GM18502 (cell line): ENCODE measurements at regions not wholly inside any gene's neighbourhood (a gene's known extent, or its start where the extent isn't known, plus 50 kb on each side); places are given as distances from the start of the nearest gene placed in this dataset.

Experiments used
- ATAC-seq: cut with Tn5 transposase; IDR thresholded peaks from one replicate; pipeline ENCODE4 v1.9.1; 2021; ENCODE audit warnings: mild to moderate bottlenecking; ENCODE audit not compliant: unreplicated experiment, poor library complexity

DNA sequence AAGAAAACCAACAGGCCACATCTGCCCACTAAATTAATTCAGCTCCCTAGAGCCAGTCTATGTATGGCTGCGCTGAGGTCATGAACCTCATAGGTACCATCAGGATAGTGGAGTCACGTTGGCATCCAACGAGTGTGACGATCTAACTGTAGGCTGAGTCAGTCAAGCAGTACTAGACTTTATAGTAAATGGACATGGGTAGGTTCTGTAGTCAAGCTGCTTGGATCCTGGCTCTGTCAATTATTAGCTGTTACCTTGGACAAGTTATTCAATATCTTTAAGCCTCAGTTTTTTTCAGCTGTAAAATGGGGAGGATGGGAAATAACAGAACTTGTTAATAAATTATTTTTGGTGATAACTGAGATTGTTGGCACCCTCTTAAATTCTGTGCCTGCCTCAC is 432.4 kb upstream of the RASGEF1B start:
- ATAC-seq = no peak

DNA sequence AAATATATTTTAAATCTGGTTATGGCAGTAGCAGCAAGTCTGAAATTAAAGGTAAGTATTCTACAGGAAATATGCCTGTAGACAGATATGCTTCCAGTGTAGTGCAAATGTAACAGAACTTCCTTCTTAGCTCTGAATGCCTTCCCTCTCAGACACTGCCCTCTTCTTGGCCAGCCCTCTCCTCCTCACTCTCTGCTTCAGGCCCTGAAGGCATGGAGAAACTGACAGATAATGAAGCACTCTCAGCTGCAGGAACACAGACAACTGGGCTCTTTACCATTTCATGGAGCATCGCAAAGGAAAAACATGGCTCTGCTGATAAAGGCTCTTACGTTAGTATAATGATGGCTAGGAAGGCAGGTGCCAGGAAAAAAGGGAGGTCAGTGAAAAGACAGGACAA is 431.5 kb upstream of the RASGEF1B start:
- ATAC-seq = no peak

DNA sequence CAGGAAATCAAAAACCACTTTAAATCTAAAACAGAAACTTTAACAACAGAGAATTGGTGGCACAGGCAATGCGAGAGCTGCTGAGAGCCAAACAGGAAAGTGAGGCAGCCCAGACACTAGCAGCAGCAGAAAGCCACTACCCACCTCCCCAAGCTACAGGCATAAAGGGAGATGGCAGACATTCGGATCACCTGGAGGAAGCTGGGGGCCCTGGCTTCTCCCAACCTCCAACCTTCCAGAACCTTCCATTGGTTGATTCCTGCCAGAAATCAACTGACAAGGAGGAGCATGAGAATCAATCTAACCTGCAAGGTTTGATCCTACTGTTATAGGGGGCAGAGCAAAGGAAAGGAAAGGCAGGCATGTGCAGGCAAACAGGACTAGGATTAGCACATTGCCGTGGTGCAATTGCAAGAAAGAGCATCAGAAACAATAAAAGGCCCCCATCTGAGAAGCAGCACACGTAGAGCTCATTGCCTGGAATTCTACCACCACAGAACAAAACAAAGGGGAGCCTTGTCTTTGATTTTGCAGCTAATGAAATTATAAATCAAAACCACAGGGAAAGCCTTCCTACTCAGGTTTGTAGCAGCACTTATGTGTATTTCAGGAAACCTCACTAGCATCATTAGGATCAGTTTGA is 427.3 kb upstream of the RASGEF1B start:
- ATAC-seq = no peak

DNA sequence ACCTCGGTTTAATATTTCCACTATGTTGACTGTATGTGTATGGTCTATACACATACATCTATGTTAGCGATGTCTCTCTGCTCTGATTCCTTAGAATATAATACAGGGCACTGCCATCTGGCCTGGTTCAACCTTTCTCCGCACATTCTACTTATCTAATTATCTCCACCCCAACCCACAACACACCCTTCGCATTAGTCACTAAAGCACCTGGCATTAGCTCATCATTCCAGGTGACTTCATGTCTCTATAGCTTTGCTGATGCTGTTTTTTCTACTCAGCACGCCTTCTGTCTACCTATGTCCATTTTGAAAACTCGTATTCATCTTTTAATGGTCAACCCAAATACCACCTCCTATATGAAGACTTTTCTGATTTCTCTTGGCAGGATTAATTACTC is 425.2 kb upstream of the RASGEF1B start:
- no peak for ATAC-seq

DNA sequence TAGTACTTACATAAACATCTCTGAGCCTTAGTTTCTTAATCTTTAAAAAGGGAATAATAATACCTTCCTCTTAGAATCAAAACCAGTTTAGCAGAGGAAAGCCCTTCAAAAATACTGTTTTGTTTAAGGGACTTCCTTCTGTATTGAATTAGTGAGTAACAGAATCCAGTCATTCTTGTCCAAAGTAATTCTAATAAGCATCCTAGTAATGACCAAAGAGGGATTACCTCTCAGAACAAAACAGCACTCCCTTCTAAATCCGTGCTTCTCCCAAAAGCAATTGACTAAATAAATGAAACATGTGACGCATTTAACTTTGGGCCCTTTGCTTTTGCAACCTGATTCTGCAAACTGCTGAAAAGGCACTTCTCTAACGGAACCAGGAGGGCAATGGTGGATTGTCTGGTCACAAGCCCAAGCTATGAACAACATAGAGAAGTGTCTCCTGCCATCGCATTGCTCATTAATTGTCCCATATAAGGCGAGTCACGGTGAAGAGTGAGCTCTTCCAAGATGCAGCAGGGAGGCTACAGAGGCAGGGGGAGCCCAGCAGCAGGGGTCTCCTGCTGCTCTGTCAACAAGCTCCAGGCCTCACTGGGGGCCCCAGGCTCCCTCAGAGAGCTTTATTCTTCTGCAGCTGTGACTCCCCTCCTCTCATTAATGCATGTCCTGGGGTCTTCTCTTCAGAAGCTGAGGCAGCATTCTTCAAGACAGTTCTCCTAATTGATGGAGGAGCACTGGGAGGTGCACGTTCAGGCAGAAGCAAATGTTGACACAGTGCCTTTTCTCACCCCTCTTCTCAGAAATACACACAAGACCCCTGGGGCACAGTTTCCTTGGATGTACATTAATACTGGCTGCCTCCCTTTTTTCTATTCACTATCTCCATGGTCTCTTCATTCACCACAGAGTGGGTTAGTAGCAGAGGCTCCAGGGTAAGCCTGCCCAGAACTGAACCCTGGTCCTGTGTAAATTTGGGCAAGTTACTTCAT is 419.6 kb upstream of the RASGEF1B start:
- no peak for ATAC-seq

DNA sequence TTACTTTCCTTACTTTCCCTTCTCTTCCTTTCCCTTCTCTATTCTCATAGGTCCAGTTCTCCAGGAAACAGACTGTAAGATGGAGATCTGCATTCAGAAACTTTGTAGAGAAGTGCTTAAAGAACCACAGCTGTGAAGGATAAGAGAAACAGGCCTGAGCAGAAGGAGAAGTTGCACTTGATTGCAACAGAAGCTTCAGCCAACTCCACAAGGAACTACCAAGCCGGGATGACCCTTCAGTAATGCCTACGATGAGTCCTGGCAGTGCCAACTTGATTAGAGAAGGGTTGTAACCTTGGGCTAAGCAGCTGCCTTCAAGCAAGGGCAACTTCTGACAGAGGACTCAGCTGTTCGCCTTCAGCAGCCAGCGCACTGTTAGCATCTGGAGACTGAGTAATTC is 413.3 kb upstream of the RASGEF1B start:
- ATAC-seq = no peak

DNA sequence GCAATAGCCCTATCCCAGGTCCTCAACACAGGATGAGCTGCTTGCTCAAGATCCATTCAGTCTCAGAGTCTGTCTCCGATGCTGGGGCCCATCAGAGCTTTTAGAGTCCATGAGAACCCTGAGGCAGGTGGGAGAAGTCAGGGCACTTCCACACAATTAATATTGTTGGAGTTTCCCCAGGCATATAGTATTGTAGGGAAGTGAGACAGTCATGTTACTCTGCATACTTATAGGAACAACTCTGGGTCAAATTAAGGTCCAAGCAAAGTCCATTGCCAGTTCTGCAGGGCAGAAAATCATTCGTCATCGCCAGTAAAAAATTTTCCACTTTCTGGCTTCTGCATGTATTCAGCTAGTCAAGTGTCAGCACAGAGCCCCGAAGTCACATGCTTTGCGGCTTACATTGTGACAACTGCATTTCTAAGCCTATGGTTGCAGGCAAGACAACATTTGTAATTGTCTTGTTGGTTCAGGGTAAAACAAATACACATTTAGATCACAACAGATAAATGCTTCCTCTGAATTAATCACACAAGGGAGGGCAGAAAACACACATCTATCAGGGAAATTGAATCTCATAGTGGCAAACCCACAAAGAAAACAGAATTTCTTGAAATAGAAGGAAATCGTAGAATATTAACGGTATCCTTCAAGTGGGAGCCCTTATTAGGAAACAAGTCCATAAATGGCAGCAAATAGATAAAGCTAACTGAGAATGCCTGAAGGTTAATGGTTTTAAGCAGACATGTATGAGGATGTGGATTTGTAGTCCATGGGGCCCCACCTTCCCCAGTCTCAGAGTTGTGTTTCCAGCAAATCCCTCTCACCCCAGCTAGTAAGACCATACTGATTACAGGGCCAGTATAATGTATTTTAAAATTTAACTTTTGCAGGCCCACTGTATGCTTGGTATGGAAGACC is 412.1 kb upstream of the RASGEF1B start:
- no peak for ATAC-seq

DNA sequence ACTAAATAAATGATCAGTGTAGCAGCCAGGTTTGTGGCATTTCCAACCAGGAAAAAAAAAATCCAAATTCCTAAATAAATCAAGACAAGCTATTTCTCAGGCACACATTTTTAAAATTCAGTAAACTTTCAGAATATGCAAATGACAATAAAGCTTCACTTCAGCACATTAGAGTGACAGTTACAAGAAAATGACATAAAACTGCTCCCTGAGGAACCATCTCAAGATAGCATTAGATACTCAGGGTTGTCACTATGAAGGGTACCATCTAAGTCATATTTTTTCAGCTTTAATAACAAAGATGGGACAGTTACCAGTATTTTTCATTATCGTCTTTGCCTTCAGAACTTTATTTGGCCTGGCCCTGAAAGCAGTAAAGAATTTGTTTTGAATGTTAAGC is 411.3 kb upstream of the RASGEF1B start:
- no peak for ATAC-seq

DNA sequence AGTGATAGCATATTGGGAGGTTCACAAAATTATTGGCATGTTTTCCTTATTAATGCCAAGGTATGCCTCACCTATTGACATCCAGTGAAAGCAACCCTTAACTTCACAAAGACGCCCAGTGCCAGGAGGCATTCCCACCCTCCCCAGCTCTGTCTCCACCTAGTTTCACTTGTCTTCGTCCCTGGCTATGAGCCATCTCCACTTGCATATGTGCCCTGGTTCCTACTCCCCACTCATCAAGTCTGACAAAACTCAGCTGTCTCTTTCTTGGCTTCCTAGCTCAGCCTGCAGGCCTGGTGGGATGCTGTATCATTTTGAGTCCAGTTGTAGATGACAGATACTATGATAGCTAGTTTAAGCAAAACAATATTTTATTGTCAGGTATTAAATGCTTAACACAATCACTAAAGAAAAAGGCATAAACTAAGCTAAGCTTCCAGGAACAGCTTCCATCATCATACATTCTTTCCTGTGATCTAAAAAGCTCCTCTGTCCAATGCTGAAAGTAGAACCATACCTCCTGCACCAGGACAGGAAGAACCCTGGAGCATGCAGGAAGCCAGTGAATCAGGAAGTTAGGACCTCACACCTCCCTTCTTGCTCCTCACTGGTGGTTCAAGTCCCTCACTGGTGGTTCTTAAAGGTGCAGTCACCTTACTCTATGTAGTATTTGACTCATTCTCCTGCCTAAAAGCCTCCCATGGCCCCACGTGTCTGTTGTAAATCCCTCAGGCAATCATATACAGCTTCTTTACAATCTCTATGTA is 410.3 kb upstream of the RASGEF1B start:
- no peak for ATAC-seq

DNA sequence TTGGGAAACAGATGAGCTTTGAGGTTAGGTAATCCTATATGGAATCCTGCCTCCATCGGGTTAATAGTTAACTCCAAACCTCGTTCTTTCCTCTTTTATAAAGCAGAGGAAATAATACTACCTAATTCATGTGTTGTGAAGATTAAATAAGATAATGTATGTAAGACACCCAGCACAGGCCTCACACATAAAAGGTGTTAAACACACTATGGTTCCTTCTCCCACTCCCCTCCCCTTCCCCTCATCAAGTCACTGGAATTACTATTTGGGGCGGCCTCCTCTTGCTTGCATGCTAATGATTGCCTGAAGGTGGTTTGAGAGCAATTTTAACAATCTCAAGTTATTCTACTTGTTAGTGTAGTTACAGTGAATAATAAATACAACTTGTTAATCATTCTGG is 404.4 kb upstream of the RASGEF1B start:
- no peak for ATAC-seq

DNA sequence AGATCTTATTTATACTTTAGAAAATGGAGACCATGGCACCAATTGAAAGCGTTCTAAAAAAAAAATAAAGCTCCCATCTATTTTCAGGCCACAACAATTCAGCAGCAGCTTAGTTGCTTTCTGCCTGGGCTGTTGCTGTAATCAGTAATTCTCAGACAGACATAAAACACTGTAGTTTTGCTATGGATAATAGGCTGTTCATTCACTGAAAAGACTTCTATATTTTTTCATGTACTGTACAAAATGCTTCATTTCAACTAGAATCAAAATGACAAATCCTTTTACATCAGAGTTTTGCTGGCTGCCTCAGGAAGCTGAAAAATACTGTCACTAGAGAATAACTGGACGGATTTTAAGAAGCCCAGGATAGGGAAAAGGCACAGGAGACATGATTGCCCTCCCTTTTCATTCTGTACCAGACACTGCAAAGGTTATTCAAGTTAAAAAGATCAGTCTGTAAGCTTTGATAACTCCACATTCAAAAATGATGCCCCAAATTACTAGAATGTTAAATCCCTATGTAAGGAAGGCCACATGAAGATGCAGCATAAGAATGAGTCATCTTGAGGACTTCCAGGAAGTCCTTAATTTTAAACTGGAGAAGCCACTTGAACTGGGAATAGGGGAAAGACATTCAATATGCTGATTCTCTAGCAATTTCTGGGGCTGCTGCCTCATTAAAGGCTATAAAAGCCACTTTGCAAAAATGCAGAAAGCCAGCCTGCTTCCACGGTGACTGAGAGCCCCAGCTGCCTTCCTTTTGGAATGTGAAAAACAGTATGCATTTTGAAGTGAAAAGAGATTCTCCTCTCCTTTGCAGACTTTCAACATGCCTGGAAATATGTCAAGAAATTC is 403.2 kb upstream of the RASGEF1B start:
- no peak for ATAC-seq

DNA sequence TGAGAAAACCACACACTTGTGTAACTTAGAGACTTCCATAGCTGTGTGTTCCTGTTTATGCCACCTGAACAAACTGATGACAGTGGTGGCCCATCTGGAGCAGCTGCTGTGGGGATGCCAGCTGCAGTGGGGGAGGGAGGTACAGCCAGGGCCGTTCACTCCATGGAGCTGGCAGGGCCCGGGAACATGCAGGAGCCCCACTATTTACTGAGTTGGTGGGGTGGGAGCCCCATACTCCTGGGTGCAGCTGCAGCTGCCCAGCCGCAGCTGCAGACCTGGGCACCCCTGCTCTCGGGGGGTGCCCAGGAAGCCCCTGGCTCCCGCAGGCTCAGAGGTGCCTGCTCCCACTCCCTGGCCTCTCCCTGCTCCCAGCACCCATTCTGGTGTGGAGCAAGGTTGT is 398.6 kb upstream of the RASGEF1B start:
- ATAC-seq = no peak

DNA sequence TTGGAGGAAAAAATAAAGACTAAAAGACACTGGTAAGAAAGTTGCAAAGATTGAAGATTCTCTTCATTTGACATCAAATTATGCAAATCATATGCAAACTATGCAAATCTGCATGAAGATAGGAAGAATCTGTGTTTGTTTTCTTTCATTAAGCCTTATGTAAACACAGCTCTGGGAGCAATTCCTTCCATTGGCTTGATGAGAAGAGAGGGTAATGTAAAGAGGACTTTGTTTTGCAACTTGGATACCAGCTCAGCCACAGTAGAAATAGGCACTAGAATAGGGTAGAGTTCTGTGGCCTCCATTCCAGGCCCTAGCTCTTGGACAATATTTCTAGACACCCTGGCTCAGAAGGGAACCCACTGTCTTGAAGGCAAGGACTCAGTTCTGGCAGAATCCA is 388.4 kb upstream of the RASGEF1B start:
- ATAC-seq = no peak

DNA sequence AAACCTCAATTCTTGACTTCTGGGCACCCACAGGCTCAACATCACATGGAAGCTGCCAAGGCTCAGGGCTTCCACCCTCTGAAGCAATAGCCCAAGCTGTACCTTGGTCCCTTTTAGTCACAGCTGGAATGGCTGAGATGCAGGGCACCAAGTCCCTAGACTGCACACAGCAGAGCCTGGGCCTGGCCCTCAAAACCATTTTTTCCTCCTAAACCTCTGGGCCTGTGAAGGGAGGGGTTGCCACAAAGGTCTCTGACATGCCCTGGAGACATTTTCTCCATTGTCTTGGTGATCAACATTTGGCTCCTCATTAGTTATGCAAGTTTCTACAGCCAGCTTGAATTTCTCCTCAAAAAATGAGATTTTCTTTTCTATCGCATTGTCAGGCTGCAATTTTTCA is 382.7 kb upstream of the RASGEF1B start:
- ATAC-seq = no peak

DNA sequence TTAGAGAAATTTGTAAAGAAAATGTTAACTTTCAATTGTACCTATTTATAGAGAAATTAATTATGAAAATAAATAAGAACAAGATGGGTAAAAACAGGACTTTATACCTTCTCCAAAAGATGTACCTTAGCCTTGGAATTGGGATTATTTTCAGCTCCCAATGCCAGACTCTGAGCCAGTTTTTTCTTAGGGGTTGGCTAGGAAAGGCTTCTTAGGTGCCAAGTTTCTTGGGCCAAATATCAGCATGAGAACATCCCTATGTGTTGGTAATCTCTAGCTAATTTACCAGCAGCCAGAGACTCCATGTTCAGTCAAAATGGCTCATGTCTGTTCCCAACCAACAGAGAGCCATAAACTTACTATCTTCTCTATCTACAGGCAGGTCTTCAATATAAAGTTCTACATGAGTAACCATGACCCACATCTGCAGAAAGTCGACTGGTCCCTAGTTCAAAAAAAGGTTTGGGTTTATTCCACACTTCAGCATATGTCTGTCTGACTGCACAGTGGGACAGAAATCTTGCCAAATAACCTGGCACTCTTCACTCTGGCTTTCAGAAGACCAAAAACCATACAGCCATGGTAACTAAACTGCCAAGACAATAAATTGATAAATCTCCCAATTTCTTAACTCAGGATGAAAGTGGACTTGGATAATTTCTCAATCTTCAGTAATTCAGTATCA is 380.5 kb upstream of the RASGEF1B start:
- ATAC-seq = no peak

DNA sequence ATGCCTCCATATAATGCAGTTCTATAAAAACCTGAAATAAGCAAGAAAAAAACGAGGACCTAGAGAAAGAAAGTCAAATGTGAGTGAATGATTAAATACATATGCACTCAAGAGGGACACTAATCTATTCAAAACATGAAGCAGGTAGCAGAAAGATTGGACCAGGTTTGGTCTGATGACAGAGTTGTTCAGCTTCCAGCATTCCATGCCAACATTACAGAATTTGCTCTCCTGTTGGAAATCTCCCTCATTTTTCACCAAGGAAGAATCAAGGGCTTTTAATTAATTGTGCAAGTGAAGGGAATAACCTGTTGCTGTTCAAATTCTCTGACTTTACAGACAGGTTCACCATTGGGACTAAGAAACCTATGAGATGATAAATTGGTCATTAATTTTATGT is 379.0 kb upstream of the RASGEF1B start:
- ATAC-seq = no peak

DNA sequence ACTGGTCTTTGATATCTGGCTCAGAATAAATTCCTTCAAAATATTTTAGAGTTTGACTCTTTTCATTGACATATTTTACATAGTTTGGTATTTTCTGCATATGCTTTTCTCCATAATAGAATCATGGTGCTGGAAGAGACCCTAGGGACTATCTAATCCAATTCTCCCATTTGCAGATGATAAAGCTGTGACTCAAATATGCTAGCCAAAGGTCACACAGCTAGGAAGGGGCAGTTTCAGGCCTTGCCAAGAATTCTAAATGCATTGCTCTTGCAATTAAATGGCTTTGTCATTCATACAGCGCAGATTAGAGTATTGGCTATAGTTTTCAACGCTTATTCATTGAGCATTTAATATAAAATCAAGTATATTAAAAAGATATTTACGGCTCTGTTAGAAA is 374.1 kb upstream of the RASGEF1B start:
- no peak for ATAC-seq

DNA sequence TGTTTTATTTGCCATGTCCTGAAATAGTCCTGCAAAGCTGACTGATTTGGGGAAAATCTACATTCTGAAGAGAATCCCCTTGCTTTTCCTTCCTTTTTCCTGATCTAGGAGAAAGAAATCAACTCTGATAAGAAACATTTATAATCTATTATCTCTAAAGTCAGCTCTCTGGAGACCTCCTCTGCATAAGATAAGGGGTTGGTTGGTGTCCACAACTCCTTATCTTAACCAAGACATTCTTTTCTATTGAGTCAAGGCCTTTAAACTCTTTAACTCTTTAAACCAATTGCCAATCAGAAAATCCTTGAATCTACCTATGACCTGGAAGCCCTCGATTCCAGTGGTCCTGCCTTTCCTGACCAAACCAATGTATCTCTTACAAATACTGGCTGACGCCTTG is 373.6 kb upstream of the RASGEF1B start:
- ATAC-seq = no peak

DNA sequence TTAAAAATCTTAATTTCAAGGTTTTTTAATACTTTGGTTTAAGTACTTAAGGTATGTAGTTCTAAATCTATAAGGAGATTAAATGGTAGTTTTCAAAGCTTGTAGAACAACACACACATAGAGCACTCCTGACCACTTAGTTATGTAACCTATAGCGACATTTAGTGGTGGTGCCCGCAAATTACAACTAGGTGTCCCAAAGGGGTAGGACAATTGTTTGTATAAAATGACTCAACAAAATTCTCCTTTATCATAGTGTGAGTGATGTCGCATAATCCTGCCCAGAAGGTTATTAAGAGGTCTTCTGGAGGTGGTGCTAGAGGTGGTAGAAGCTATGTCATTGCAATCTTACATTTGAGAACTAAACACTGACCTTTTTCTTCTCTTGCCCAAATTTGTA is 373.0 kb upstream of the RASGEF1B start:
- peak; percentile 91 for ATAC-seq
